NCI-H2196 (cell line): ENCODE measurements at regions not wholly inside any gene's neighbourhood (a gene's known extent, or its start where the extent isn't known, plus 50 kb on each side); places are given as distances from the start of the nearest gene placed in this dataset.

Source experiments
- DNase-seq: peaks from one replicate; lab custom pipeline; 2025; ENCODE audit not compliant: unreplicated experiment; lab: John Stamatoyannopoulos, UW

DNA sequence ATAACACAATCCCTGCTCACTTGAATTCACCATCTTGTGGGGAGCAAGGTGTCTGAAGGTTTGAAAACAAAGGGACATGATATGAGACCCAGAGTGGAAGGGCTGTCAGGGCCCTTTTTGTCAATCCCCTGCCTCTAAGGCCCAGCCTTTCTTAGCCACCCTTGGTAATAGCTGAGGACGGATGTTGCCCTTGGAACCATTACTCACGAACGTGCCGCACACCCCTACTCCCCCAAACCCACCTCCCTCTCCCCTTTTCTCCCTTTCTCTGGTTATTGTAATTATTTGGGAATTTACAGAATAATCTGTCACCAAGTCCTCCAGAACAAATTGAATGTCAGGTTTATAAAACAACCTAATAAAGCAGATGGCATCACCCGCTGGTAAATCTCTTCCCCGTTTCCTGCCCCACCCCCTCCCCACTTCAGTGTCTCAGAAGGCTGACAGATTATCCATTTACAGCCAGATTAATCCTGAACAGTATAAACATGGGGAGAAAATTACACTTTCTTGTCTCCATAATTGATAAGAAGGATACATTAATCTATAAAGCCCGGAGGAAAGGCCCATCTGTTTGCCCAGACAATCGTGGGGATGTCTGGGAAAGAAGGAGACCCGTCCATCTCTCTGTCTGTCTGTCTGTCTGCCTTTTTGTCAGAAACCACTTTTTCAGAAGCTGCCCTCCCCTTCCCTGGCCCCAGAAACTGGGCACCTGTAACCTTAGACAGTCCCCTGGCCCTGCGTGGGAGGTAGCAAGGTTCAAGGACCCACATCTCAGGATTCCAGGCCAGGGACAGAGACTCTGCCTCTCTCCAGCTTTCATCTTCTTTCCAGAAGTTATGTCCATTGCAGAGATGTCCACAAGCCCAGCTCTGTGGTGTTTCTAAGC is 60.6 kb upstream of the CD34 start:
- DNase-seq, result no peak

GRCh38 chr1:207970329-207971233 is 59.7 kb upstream of the CD34 start:
- DNase-seq, result no peak

DNA sequence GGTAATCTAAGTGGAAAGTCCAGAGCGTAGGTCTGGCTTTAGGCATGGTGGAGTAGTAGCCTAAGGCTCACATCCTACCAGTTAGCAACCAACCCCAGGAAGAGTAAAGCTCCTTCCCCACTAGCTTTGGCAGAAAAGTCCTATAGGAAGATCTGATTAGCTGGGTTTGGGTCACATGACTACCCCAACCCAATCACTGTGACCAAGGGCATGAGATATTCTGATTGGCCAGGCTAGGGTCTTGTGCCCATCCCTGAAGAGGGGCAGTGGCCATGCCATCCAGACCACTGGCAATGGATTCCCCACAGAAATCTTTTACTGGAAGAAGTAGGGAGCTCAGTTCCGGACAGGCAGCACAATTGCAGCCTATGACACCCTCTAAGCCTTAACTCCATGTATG is 58.6 kb upstream of the CD34 start:
- DNase-seq, result no peak

DNA sequence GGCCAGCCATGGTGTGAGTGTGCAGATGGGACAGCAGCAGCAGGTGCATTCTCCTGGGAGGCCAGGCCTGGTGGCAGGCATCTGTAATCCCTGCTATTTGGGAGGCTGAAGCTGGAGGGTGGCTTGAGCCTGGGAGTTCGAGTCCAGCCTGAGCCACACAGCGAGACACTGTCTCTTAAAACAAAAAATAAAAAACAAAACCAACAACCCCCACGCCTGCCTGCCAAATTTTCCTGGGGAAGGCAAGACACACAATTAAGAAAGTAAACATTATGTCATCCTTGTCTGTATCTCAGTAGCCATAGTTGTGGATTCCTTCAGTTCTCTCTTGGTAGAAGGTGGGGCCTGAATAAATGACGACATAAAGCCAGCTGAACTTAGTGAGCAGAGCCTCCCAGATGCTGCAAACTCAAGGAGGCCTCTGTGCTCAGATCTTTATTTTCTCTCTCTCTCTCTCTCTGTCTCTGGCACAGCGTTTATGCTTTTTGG is 57.6 kb upstream of the CD34 start:
- no peak for DNase-seq

- DNase-seq, result no peak
Measured at GRCh38 chr1:207967703-207968102, 56.8 kb upstream of the CD34 start.

DNA sequence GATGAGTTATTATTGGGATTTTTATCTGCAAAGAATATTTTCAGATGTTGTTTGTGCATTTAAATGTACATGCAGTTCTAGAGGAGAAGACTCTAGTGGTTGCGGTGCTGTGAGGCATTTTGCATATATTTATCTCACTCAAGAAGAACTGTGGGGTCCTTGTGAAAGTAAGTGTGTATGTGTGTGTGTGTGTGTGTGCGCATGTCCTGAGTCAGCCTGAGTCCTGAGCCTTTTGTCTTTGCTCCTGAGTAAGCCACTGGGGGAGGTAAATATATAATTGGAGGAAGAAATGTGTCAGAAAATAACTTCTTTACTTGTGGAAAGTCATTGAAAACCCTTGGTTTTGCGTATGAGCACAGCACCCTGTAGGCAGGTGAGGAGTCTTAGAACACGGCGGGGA is 55.6 kb upstream of the CD34 start:
- no peak for DNase-seq

DNA sequence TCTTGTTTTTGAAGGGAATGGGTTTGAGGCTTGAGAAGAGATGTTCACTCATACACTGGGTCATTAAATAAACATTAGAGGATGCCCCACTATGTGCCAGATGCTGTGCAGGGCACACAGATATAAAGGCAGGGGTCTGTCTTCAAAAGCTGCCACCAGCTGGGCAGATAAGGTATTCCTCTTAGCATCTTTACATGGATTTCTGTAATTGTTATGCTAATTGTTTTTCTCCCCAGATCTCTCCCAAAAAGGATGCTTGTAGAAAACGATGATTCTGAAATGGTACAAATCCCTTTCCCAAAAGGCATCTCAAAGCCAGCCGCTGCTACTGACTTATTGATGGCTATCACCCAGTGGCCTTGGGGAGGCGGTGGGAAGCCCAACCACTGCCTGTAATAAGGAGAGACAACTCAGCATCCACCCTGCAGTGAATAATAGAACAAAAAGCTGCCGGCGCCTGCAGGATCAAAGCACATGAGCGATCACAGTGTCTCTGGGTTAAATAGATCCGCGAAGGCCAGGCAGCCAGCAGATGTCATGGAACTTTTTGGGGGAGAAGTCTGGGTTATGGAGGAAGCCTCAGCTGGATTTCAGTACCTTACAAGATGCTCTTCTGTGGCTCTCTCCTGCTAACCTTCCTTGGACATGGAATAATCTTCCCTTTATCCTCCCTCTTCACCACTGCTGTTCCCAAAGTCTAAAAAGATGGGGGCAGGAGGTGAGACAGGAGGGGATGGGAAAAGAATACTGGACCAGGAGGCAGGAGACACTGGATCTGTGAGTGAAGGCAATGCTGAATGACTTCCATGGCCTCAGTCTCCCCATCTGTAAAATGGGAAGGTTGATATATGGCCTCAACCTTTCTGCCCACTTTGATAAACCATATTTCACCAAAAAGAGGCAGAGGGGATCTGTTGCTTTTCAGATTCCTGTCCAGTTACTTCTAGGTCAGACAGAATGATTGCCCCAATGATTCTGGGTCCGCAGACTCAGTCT is 54.8 kb upstream of the CD34 start:
- no peak for DNase-seq

GRCh38 chr1:207964195-207964966 is 53.5 kb upstream of the CD34 start:
- no peak for DNase-seq

- peak; percentile 95 for DNase-seq
Measured at GRCh38 chr1:207963427-207964194, 52.7 kb upstream of the CD34 start.

- DNase-seq, result no peak
Measured at GRCh38 chr1:207962716-207963426, 51.9 kb upstream of the CD34 start.
